ENCODE measurements at regions not wholly inside any gene's neighbourhood (a gene's known extent, or its start where the extent isn't known, plus 50 kb on each side); places are given as distances from the start of the nearest gene placed in this dataset.

- no peaks in the 10 kb centered on the region for H3K27me3 ChIP-seq (ENCODE audit: control insufficient read depth, insufficient read depth, low read length)
- no peaks in the 10 kb centered on the region for H3K36me3 ChIP-seq (ENCODE audit: control insufficient read depth, insufficient read depth, low read length)
- H3K27ac ChIP-seq (ENCODE audit: low read depth, low read length) = no peak overlapping the region
- 88% methylated on average over 11 of the region's 11 CpGs for WGBS (ENCODE audit: insufficient coverage)
- no peak for DNase-seq (ENCODE audit: low read depth in 4 of 6, low spot score in 6 of 6)
- no peaks in the 10 kb centered on the region for H3K9me3 ChIP-seq (ENCODE audit: control insufficient read depth, insufficient read depth, low read length)
- peaks cover 36% of the 10 kb centered on the region for H3K4me1 ChIP-seq (ENCODE audit: control insufficient read depth, insufficient read depth, low read length)
- H3K4me3 ChIP-seq (ENCODE audit: low read depth, low read length) = no peak overlapping the region
Observed at GRCh38 chr3:13124631-13125030, 51.4 kb upstream of the IQSEC1 start.

DNA sequence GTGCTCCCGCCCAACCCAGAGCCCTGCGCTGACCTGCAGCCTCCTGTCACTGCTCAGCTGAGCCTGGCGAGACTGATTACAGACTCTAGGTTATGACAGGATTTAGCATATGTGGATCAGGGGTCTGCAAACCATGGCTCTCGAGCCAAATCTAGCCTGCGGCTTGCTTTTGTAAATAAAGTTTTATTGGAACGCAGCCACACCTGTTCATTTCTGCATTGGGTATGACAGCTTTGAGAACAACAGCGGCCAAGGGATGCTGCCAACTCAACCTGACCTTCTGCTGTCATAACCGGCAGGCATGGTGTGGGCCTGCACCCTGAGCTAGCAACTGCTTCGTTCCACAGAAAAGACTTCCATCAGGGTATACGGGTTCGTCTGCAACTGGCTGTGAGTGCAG, 50.5 kb upstream of the IQSEC1 start:
- WGBS (ENCODE audit: insufficient coverage) = 89% methylated on average over 11 of the region's 11 CpGs
- H3K36me3 ChIP-seq (ENCODE audit: control insufficient read depth, insufficient read depth, low read length) = no peaks in the 10 kb centered on the region
- H3K27ac ChIP-seq (ENCODE audit: low read depth, low read length) = no peak overlapping the region
- H3K27me3 ChIP-seq (ENCODE audit: control insufficient read depth, insufficient read depth, low read length) = no peaks in the 10 kb centered on the region
- no peak overlapping the region for H3K4me3 ChIP-seq (ENCODE audit: low read depth, low read length)
- H3K4me1 ChIP-seq (ENCODE audit: control insufficient read depth, insufficient read depth, low read length) = peaks cover 39% of the 10 kb centered on the region
- no peak for DNase-seq (ENCODE audit: low read depth in 4 of 6, low spot score in 6 of 6)
- no peaks in the 10 kb centered on the region for H3K9me3 ChIP-seq (ENCODE audit: control insufficient read depth, insufficient read depth, low read length)

DNA sequence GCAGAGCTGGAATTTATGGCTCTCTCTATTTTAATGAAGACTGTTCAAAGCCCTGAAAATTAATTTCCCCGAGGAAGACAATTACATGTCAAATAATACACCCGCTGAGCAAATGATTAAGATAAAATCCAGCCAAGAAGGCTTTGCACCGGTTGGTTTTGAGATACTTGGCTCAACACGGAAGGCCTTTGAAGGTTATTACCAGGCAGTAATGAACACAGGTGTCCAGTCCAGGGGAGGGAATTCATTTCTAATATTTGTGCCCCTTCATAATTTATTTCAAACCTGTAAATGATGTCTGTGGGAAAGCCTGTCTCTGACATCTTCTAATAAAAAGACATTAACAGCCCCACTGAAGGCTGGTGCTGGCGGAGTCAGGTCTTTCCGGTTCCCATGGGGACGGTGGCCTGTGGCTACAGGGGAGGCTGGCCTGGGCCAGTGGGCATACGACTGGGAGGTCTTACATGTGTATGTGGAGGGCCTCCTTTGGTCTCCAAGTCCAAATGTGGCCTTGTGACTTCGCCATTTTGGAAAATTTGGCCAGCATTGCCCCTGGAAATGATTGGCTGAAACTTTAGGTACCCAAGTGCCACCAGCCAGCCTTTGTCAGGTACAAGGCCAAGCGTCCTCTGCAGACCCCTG, 49.9 kb upstream of the IQSEC1 start:
- DNase-seq (ENCODE audit: low read depth in 4 of 6, low spot score in 6 of 6) = peak in 1 of 6 donors; percentile 91
- Histone ChIP-seq H3K9me3 (ENCODE audit: control insufficient read depth, insufficient read depth, low read length) (no peaks in the 10 kb centered on the region), H3K4me3 (ENCODE audit: low read depth, low read length) (no peak overlapping the region), H3K36me3 (ENCODE audit: control insufficient read depth, insufficient read depth, low read length) (no peaks in the 10 kb centered on the region), H3K27ac (ENCODE audit: low read depth, low read length) (no peak overlapping the region), H3K4me1 (ENCODE audit: control insufficient read depth, insufficient read depth, low read length) (peaks cover 39% of the 10 kb centered on the region), H3K27me3 (ENCODE audit: control insufficient read depth, insufficient read depth, low read length) (no peaks in the 10 kb centered on the region)
- WGBS (ENCODE audit: insufficient coverage) = 81% methylated on average over 6 of the region's 10 CpGs

Measured in spinal cord (tissue), 9 donors.